ENCODE measurements at regions not wholly inside any gene's neighbourhood (a gene's known extent, or its start where the extent isn't known, plus 50 kb on each side); places are given as distances from the start of the nearest gene placed in this dataset.
A peak's percentile ranks its signal among the peaks of the same experiment; 100 is the strongest.

- no peaks in the 10 kb centered on the region for H3K79me2 ChIP-seq (ENCODE audit: control insufficient read depth, insufficient read depth, low read length, poor library complexity)
- no peak overlapping the region for H3K27ac ChIP-seq (ENCODE audit: low read depth, low read length)
- no peak overlapping the region for H3K14ac ChIP-seq (ENCODE audit: low read length)
- no peak overlapping the region for H2AK5ac ChIP-seq (ENCODE audit: low read length)
- H2BK12ac ChIP-seq (ENCODE audit: low read length) = no peak overlapping the region
- H2BK120ac ChIP-seq (ENCODE audit: insufficient read depth, low read length, poor library complexity) = no peak overlapping the region
- H4K12ac ChIP-seq (ENCODE audit: low read depth, low read length) = no peak overlapping the region
- H3K18ac ChIP-seq (ENCODE audit: low read length) = no peak overlapping the region
- no peaks in the 10 kb centered on the region for H3K4me1 ChIP-seq (ENCODE audit: control insufficient read depth in 1 of 2, insufficient read depth in 2 of 2, low read length in 2 of 2)
- H3K9ac ChIP-seq (ENCODE audit: low read length) = no peak overlapping the region
- no peak overlapping the region for H3K4me3 ChIP-seq (ENCODE audit: low read depth, low read length)
- no peak overlapping the region for H3K23ac ChIP-seq (ENCODE audit: low read length)
- no peak overlapping the region for H4K8ac ChIP-seq (ENCODE audit: low read depth, low read length)
- no peak overlapping the region for H2AFZ ChIP-seq (ENCODE audit: insufficient read depth, low read length, poor library complexity)
- no peaks in the 10 kb centered on the region for H3K79me1 ChIP-seq (ENCODE audit: low read length)
- H3K4me2 ChIP-seq (ENCODE audit: low read length) = no peak overlapping the region
- no peak overlapping the region for H2BK5ac ChIP-seq (ENCODE audit: low read depth, low read length, poor library complexity)
- H4K91ac ChIP-seq (ENCODE audit: low read depth, low read length) = no peak overlapping the region
- no peaks in the 10 kb centered on the region for H3K9me3 ChIP-seq (ENCODE audit: insufficient read depth, low read depth, low read length)
- H3K27me3 ChIP-seq (ENCODE audit: insufficient read depth, low read length) = no peaks in the 10 kb centered on the region
- WGBS (ENCODE audit: extremely low coverage, insufficient coverage, insufficient read length) = no CpG with 5 or more reads among the region's 3 CpGs
- H3K36me3 ChIP-seq (ENCODE audit: control insufficient read depth in 1 of 2, insufficient read depth in 2 of 2, low read length in 2 of 2) = no peaks in the 10 kb centered on the region
- H3K4ac ChIP-seq (ENCODE audit: low read depth, low read length) = no peak overlapping the region
- DNase-seq = no peak
Observed at GRCh38 chr3:66778777-66779176, 219.3 kb upstream of the KBTBD8 start.

GRCh38 chr3:66785191-66785909, 212.8 kb upstream of the KBTBD8 start:
- H3K79me2 ChIP-seq (ENCODE audit: control insufficient read depth, insufficient read depth, low read length, poor library complexity) = no peaks in the 10 kb centered on the region
- H2AFZ ChIP-seq (ENCODE audit: insufficient read depth, low read length, poor library complexity) = no peak overlapping the region
- no peak overlapping the region for H2BK12ac ChIP-seq (ENCODE audit: low read length)
- no peak overlapping the region for H3K14ac ChIP-seq (ENCODE audit: low read length)
- WGBS (ENCODE audit: extremely low coverage, insufficient coverage, insufficient read length) = no CpG with 5 or more reads among the region's 6 CpGs
- H3K79me1 ChIP-seq (ENCODE audit: low read length) = no peaks in the 10 kb centered on the region
- H4K91ac ChIP-seq (ENCODE audit: low read depth, low read length) = no peak overlapping the region
- no peak overlapping the region for H2BK5ac ChIP-seq (ENCODE audit: low read depth, low read length, poor library complexity)
- no peak overlapping the region for H3K4ac ChIP-seq (ENCODE audit: low read depth, low read length)
- no peak overlapping the region for H2BK120ac ChIP-seq (ENCODE audit: insufficient read depth, low read length, poor library complexity)
- H3K23ac ChIP-seq (ENCODE audit: low read length) = no peak overlapping the region
- H2AK5ac ChIP-seq (ENCODE audit: low read length) = no peak overlapping the region
- no peak overlapping the region for H3K9ac ChIP-seq (ENCODE audit: low read length)
- no peak overlapping the region for H3K4me3 ChIP-seq (ENCODE audit: low read depth, low read length)
- H3K27ac ChIP-seq (ENCODE audit: low read depth, low read length) = no peak overlapping the region
- H4K8ac ChIP-seq (ENCODE audit: low read depth, low read length) = no peak overlapping the region
- no peaks in the 10 kb centered on the region for H3K4me1 ChIP-seq (ENCODE audit: control insufficient read depth in 1 of 2, insufficient read depth in 2 of 2, low read length in 2 of 2)
- H3K9me3 ChIP-seq (ENCODE audit: insufficient read depth, low read depth, low read length) = no peaks in the 10 kb centered on the region
- H3K4me2 ChIP-seq (ENCODE audit: low read length) = no peak overlapping the region
- no peak overlapping the region for H4K12ac ChIP-seq (ENCODE audit: low read depth, low read length)
- no peaks in the 10 kb centered on the region for H3K36me3 ChIP-seq (ENCODE audit: control insufficient read depth in 1 of 2, insufficient read depth in 2 of 2, low read length in 2 of 2)
- no peak for DNase-seq
- H3K27me3 ChIP-seq (ENCODE audit: insufficient read depth, low read length) = no peaks in the 10 kb centered on the region
- no peak overlapping the region for H3K18ac ChIP-seq (ENCODE audit: low read length)

- no CpG with 5 or more reads among the region's 5 CpGs for WGBS (ENCODE audit: extremely low coverage, insufficient coverage, insufficient read length)
- Histone ChIP-seq H2AK5ac (ENCODE audit: low read length) (no peak overlapping the region), H2BK120ac (ENCODE audit: insufficient read depth, low read length, poor library complexity) (no peak overlapping the region), H3K4ac (ENCODE audit: low read depth, low read length) (no peak overlapping the region), H3K23ac (ENCODE audit: low read length) (no peak overlapping the region), H3K27ac (ENCODE audit: low read depth, low read length) (no peak overlapping the region), H3K14ac (ENCODE audit: low read length) (no peak overlapping the region), H2AFZ (ENCODE audit: insufficient read depth, low read length, poor library complexity) (no peak overlapping the region), H3K9ac (ENCODE audit: low read length) (peak overlapping the region; percentile 59), H3K36me3 (ENCODE audit: control insufficient read depth in 1 of 2, insufficient read depth in 2 of 2, low read length in 2 of 2) (no peaks in the 10 kb centered on the region), H4K8ac (ENCODE audit: low read depth, low read length) (no peak overlapping the region), H3K4me1 (ENCODE audit: control insufficient read depth in 1 of 2, insufficient read depth in 2 of 2, low read length in 2 of 2) (no peaks in the 10 kb centered on the region), H4K91ac (ENCODE audit: low read depth, low read length) (no peak overlapping the region), H4K12ac (ENCODE audit: low read depth, low read length) (no peak overlapping the region), H3K4me2 (ENCODE audit: low read length) (no peak overlapping the region), H3K18ac (ENCODE audit: low read length) (no peak overlapping the region), H3K79me2 (ENCODE audit: control insufficient read depth, insufficient read depth, low read length, poor library complexity) (no peaks in the 10 kb centered on the region), H3K79me1 (ENCODE audit: low read length) (no peaks in the 10 kb centered on the region), H3K4me3 (ENCODE audit: low read depth, low read length) (no peak overlapping the region), H2BK12ac (ENCODE audit: low read length) (no peak overlapping the region), H3K27me3 (ENCODE audit: insufficient read depth, low read length) (no peaks in the 10 kb centered on the region), H2BK5ac (ENCODE audit: low read depth, low read length, poor library complexity) (no peak overlapping the region), H3K9me3 (ENCODE audit: insufficient read depth, low read depth, low read length) (no peaks in the 10 kb centered on the region)
- DNase-seq = no peak
Observed at GRCh38 chr3:66789580-66790237, 208.4 kb upstream of the KBTBD8 start.

- H4K12ac ChIP-seq (ENCODE audit: low read depth, low read length) = no peak overlapping the region
Observed at GRCh38 chr3:66792086-66792485, 206.0 kb upstream of the KBTBD8 start.

More at GRCh38 chr3:66792086-66792485, 206.0 kb upstream of the KBTBD8 start:
- H3K36me3 ChIP-seq (ENCODE audit: control insufficient read depth in 1 of 2, insufficient read depth in 2 of 2, low read length in 2 of 2) = no peaks in the 10 kb centered on the region
- H4K91ac ChIP-seq (ENCODE audit: low read depth, low read length) = no peak overlapping the region
- H3K23ac ChIP-seq (ENCODE audit: low read length) = no peak overlapping the region
- H3K9me3 ChIP-seq (ENCODE audit: insufficient read depth, low read depth, low read length) = no peaks in the 10 kb centered on the region
- DNase-seq = no peak
- no peak overlapping the region for H4K8ac ChIP-seq (ENCODE audit: low read depth, low read length)
- no peak overlapping the region for H3K4me3 ChIP-seq (ENCODE audit: low read depth, low read length)
- no peak overlapping the region for H3K4ac ChIP-seq (ENCODE audit: low read depth, low read length)
- no peak overlapping the region for H3K4me2 ChIP-seq (ENCODE audit: low read length)
- no peak overlapping the region for H3K18ac ChIP-seq (ENCODE audit: low read length)
- no peak overlapping the region for H2BK120ac ChIP-seq (ENCODE audit: insufficient read depth, low read length, poor library complexity)
- H3K27ac ChIP-seq (ENCODE audit: low read depth, low read length) = no peak overlapping the region
- H3K27me3 ChIP-seq (ENCODE audit: insufficient read depth, low read length) = no peaks in the 10 kb centered on the region
- no peak overlapping the region for H2AFZ ChIP-seq (ENCODE audit: insufficient read depth, low read length, poor library complexity)
- no peak overlapping the region for H2BK12ac ChIP-seq (ENCODE audit: low read length)
- no peak overlapping the region for H2BK5ac ChIP-seq (ENCODE audit: low read depth, low read length, poor library complexity)
- H2AK5ac ChIP-seq (ENCODE audit: low read length) = no peak overlapping the region
- H3K79me2 ChIP-seq (ENCODE audit: control insufficient read depth, insufficient read depth, low read length, poor library complexity) = no peaks in the 10 kb centered on the region
- H3K4me1 ChIP-seq (ENCODE audit: control insufficient read depth in 1 of 2, insufficient read depth in 2 of 2, low read length in 2 of 2) = no peaks in the 10 kb centered on the region
- no peaks in the 10 kb centered on the region for H3K79me1 ChIP-seq (ENCODE audit: low read length)
- no peak overlapping the region for H3K14ac ChIP-seq (ENCODE audit: low read length)
- no peak overlapping the region for H3K9ac ChIP-seq (ENCODE audit: low read length)
